ENCODE measurements at regions not wholly inside any gene's neighbourhood (a gene's known extent, or its start where the extent isn't known, plus 50 kb on each side); places are given as distances from the start of the nearest gene placed in this dataset.

GRCh38 chr2:145050134-145050533, 530.2 kb upstream of the ZEB2 start:
- Histone ChIP-seq H3K27me3 (ENCODE audit: insufficient read depth, low read depth) (no peaks in the 10 kb centered on the region), H3K4me3 (no peak overlapping the region), H3K79me2 (ENCODE audit: low read depth) (no peaks in the 10 kb centered on the region), H3K4me2 (no peak overlapping the region), H3K36me3 (ENCODE audit: low read depth) (no peaks in the 10 kb centered on the region), H3K4me1 (replicated peaks; ENCODE audit: insufficient read depth) (no peaks in the 10 kb centered on the region), H2AFZ (no peak overlapping the region), H3K27ac (no peak overlapping the region), H3F3A (ENCODE audit: insufficient read depth, low read depth) (no peaks in the 10 kb centered on the region), H3K9me3 (ENCODE audit: insufficient read depth, low read depth) (no peaks in the 10 kb centered on the region), H4K20me1 (ENCODE audit: insufficient read depth) (no peaks in the 10 kb centered on the region), H3K9me2 (ENCODE audit: insufficient read depth) (no peaks in the 10 kb centered on the region)
- TF ChIP-seq EZH2 (IDR thresholded peaks at IDR 0.05; ENCODE audit: low read depth) = no peak
- no peak for TF ChIP-seq CTCF (conservative IDR thresholded peaks at IDR 0.05)
- ChIA-PET CTCF (no interaction called here), POLR2A (ENCODE audit: unreplicated experiment) (no interaction called here)
- no peak for DNase-seq
- intact Hi-C loops (cut with micrococcal nuclease; ENCODE audit: unreplicated experiment) = no loop called here
- no TSS peak for BruUV-seq (replicated peaks)

- no peaks in the 10 kb centered on the region for H3K36me3 ChIP-seq (ENCODE audit: low read depth)
- no peaks in the 10 kb centered on the region for H3K4me1 ChIP-seq (replicated peaks; ENCODE audit: insufficient read depth)
- H3K27me3 ChIP-seq (ENCODE audit: insufficient read depth, low read depth) = no peaks in the 10 kb centered on the region
- H3K4me2 ChIP-seq = no peak overlapping the region
- ChIA-PET POLR2A (ENCODE audit: unreplicated experiment) (no interaction called here), CTCF (interaction anchor here (0.7 kb wide), 1 partner anchor 934 kb away, joined by 3 read pairs; no protein-coding TSS in a partner anchor)
- H3K9me3 ChIP-seq (ENCODE audit: insufficient read depth, low read depth) = no peaks in the 10 kb centered on the region
- no peak overlapping the region for H2AFZ ChIP-seq
- TF ChIP-seq EZH2 (IDR thresholded peaks at IDR 0.05; ENCODE audit: low read depth) (no peak), CTCF (conservative IDR thresholded peaks at IDR 0.05) (no peak)
- no peaks in the 10 kb centered on the region for H3K9me2 ChIP-seq (ENCODE audit: insufficient read depth)
- no peak for DNase-seq
- no peaks in the 10 kb centered on the region for H3F3A ChIP-seq (ENCODE audit: insufficient read depth, low read depth)
- H3K27ac ChIP-seq = no peak overlapping the region
- BruUV-seq (replicated peaks) = no TSS peak
- H4K20me1 ChIP-seq (ENCODE audit: insufficient read depth) = no peaks in the 10 kb centered on the region
- H3K4me3 ChIP-seq = no peak overlapping the region
- H3K79me2 ChIP-seq (ENCODE audit: low read depth) = no peaks in the 10 kb centered on the region
- intact Hi-C loops (cut with micrococcal nuclease; ENCODE audit: unreplicated experiment) = no loop called here
Observed at GRCh38 chr2:145049475-145049874, 529.6 kb upstream of the ZEB2 start.

GRCh38 chr2:145047554-145047953, 527.6 kb upstream of the ZEB2 start:
- no peak for DNase-seq
- Histone ChIP-seq H3K79me2 (ENCODE audit: low read depth) (no peaks in the 10 kb centered on the region), H3K9me2 (ENCODE audit: insufficient read depth) (no peaks in the 10 kb centered on the region), H3K9me3 (ENCODE audit: insufficient read depth, low read depth) (no peaks in the 10 kb centered on the region), H3K4me3 (no peak overlapping the region), H2AFZ (no peak overlapping the region), H3K27ac (no peak overlapping the region), H3K27me3 (ENCODE audit: insufficient read depth, low read depth) (no peaks in the 10 kb centered on the region), H4K20me1 (ENCODE audit: insufficient read depth) (no peaks in the 10 kb centered on the region), H3F3A (ENCODE audit: insufficient read depth, low read depth) (no peaks in the 10 kb centered on the region), H3K4me1 (replicated peaks; ENCODE audit: insufficient read depth) (no peaks in the 10 kb centered on the region), H3K36me3 (ENCODE audit: low read depth) (no peaks in the 10 kb centered on the region), H3K4me2 (no peak overlapping the region)
- intact Hi-C loops (cut with micrococcal nuclease; ENCODE audit: unreplicated experiment) = no loop called here
- TF ChIP-seq CTCF (conservative IDR thresholded peaks at IDR 0.05) = no peak
- no peak for TF ChIP-seq EZH2 (IDR thresholded peaks at IDR 0.05; ENCODE audit: low read depth)
- ChIA-PET CTCF (no interaction called here), POLR2A (ENCODE audit: unreplicated experiment) (no interaction called here)
- BruUV-seq (replicated peaks) = no TSS peak
